ENCODE measurements at regions not wholly inside any gene's neighbourhood (a gene's known extent, or its start where the extent isn't known, plus 50 kb on each side); places are given as distances from the start of the nearest gene placed in this dataset.
A peak's percentile ranks its signal among the peaks of the same experiment; 100 is the strongest.

DNA sequence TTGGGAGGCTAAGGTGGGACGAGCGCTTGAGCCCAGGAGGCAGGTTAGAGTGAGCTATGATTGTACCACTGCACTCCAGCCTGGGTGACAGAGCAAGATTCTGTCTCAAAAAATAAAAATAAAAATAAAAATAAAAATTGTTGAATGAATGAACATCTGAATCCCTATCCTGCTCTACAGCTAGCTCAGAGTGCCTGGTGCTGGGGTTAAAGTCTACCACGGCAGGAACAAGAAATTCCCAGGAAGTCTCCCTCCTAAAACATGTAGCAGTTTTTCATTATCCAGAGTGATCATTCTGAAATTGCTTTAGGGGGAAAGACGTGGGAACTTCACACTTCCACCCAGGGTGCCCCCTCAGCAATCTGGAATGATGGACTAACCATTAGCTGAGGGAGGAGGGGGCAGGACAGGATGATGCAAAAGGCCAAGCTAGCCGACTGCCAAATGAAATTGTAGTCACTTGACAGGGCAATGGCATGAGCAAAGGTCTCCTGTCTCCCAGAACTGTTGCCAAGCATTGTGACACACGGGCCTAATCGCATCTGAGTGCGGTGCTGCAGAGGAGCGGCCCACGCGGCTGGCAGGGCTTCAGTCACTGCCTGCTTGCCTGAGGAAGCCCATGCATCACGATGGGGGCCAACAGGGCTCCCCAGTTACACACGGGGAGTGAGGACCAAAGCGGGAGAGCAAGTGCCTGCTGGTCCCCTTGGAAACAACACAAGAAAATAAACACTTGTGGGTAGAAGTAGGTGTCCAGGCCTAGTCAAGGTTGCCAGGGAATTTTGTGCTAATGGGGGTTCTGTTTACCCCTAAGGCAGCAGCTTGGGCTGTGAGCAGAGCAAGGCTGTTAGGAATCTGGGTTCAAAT, 85.7 kb downstream of the NENF start:
- Histone ChIP-seq H3K36me3 (no peaks in the 10 kb centered on the region), H3K4me1 (peaks cover 9% of the 10 kb centered on the region), H3K27me3 (peaks cover 13% of the 10 kb centered on the region), H3K9me3 (no peaks in the 10 kb centered on the region), H3K27ac (no peak overlapping the region), H3K4me3 (no peak overlapping the region)
- DNase-seq (peak; percentile 85), ATAC-seq (peak; percentile 82)
- intact Hi-C loops (cut with DNase I): no loop called here
- TF ChIP-seq CTCF (IDR thresholded peaks at IDR 0.05): no peak

- Histone ChIP-seq H3K27me3 (peaks cover 5% of the 10 kb centered on the region), H3K36me3 (no peaks in the 10 kb centered on the region), H3K9me3 (no peaks in the 10 kb centered on the region), H3K27ac (no peak overlapping the region), H3K4me1 (peaks cover 4% of the 10 kb centered on the region), H3K4me3 (no peak overlapping the region)
- ATAC-seq (no peak), DNase-seq (no peak)
- TF ChIP-seq CTCF (IDR thresholded peaks at IDR 0.05): no peak
- intact Hi-C loops (cut with DNase I): no loop called here
These were observed 86.4 kb downstream of the NENF start for GRCh38 chr1:212519131-212519530.

DNA sequence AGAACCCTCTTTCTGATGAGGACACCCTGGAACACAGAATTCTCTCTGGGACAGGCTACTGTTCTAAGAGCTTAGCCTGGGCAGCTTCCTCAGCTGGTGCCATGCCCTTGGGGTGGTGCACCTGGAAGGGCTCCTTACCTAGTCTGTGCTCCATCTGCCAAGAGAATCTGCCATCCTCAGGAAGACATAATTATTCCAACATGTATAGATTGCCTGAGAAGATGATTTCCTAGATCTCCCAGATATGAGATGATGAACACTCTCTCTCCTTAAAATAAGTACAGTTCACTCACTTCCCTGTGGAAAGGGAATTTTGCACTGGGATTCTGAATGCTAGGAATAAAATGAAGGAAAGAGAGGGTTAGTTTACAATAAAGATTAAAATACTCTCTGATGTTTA, 87.6 kb downstream of the NENF start:
- Histone ChIP-seq H3K4me1 (no peaks in the 10 kb centered on the region), H3K9me3 (no peaks in the 10 kb centered on the region), H3K4me3 (no peak overlapping the region), H3K27ac (no peak overlapping the region), H3K27me3 (no peaks in the 10 kb centered on the region), H3K36me3 (no peaks in the 10 kb centered on the region)
- DNase-seq (no peak), ATAC-seq (no peak)
- TF ChIP-seq CTCF (IDR thresholded peaks at IDR 0.05): no peak
- intact Hi-C loops (cut with DNase I): no loop called here

DNA sequence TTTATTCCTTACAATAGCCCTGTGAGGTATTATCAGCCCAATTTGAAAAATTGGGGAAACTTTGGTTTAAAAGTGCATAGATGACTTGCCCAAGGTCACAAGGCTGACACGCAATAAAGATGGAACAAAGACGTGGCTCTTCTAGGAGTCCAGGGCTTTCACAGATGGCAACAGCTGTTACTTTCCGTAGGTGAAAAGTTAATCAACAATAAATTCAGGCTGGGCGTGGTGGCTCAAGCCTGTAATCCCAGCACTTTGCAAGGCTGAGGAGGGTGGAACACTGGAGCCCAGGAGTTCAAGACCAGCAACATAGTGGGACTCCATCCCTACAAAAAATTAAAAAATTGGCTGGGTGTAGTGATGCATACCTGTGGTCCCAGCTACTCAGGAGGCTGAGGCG, 87.8 kb upstream of the ATF3 start:
- no peak for TF ChIP-seq CTCF (IDR thresholded peaks at IDR 0.05)
- Histone ChIP-seq H3K4me1 (no peaks in the 10 kb centered on the region), H3K36me3 (no peaks in the 10 kb centered on the region), H3K27me3 (no peaks in the 10 kb centered on the region), H3K27ac (no peak overlapping the region), H3K4me3 (no peak overlapping the region), H3K9me3 (no peaks in the 10 kb centered on the region)
- DNase-seq (no peak), ATAC-seq (no peak)
- intact Hi-C loops (cut with DNase I): no loop called here

GRCh38 chr1:212525479-212526110, 83.0 kb upstream of the ATF3 start:
- ATAC-seq (peak; percentile 53), DNase-seq (no peak)
- H3K9me3 ChIP-seq: no peaks in the 10 kb centered on the region
- H3K36me3 ChIP-seq: no peaks in the 10 kb centered on the region
- H3K27me3 ChIP-seq: no peaks in the 10 kb centered on the region
- TF ChIP-seq CTCF (IDR thresholded peaks at IDR 0.05): no peak
- no peak overlapping the region for H3K27ac ChIP-seq
- no peak overlapping the region for H3K4me3 ChIP-seq
- intact Hi-C loops (cut with DNase I): no loop called here
- no peaks in the 10 kb centered on the region for H3K4me1 ChIP-seq
